GM23338 (cell line): ENCODE measurements at regions not wholly inside any gene's neighbourhood (a gene's known extent, or its start where the extent isn't known, plus 50 kb on each side); places are given as distances from the start of the nearest gene placed in this dataset.

ENCODE experiments used
- ATAC-seq: fragments of 200-7000 bp; cut with Tn5 transposase; 3 replicates; pipeline ENCODE4 v1.9.1; 2020
- DNase-seq: peaks from one replicate; pipeline ENCODE4 v3.0.0-alpha.2; 2015; ENCODE audit warnings: low spot score
- H2AFZ ChIP-seq: fragments of 200-600 bp; sonication (generic); 2 replicates; pipeline ENCODE4 v1.8.0; 2016; ENCODE audit warnings: antibody characterized with exemption, mild to moderate bottlenecking, moderate library complexity
- H3F3A ChIP-seq: fragments of 200-600 bp; sonication (generic); replicated peaks from 2 replicates; pipeline ENCODE4 v1.8.0; 2017; ENCODE audit warnings: antibody characterized with exemption, mixed run types, low read depth
- H3K27ac ChIP-seq: fragments of 200-600 bp; sonication (generic); 2 replicates; pipeline ENCODE4 v1.6.1; 2016; ENCODE audit warnings: low read depth
- H3K27me3 ChIP-seq: fragments of 200-600 bp; sonication (generic); 2 replicates; pipeline ENCODE4 v1.8.0; 2016; ENCODE audit warnings: mild to moderate bottlenecking, mixed run types, moderate library complexity; ENCODE audit not compliant: insufficient read depth
- H3K36me3 ChIP-seq: fragments of 200-600 bp; sonication (generic); 2 replicates; pipeline ENCODE4 v1.8.0; 2016; ENCODE audit warnings: mild to moderate bottlenecking; ENCODE audit not compliant: insufficient read depth
- H3K4me1 ChIP-seq: fragments of 200-600 bp; sonication (generic); 2 replicates; pipeline ENCODE4 v1.8.0; 2016; ENCODE audit warnings: mild to moderate bottlenecking, moderate library complexity; ENCODE audit not compliant: insufficient read depth
- H3K4me2 ChIP-seq: fragments of 200-600 bp; sonication (generic); 2 replicates; pipeline ENCODE4 v1.7.1; 2017; ENCODE audit warnings: mixed run types
- H3K4me3 ChIP-seq: fragments of 200-600 bp; sonication (generic); 2 replicates; pipeline ENCODE4 v1.6.1; 2016; ENCODE audit warnings: mixed run types
- H3K79me2 ChIP-seq: fragments of 200-600 bp; sonication (generic); replicated peaks from 2 replicates; pipeline ENCODE4 v1.8.0; 2017; ENCODE audit warnings: mild to moderate bottlenecking; ENCODE audit not compliant: insufficient read depth
- H3K9me2 ChIP-seq: fragments of 200-600 bp; sonication (generic); 2 replicates; pipeline ENCODE4 v1.8.0; 2017; ENCODE audit not compliant: insufficient read depth
- H4K20me1 ChIP-seq: fragments of 200-600 bp; sonication (generic); replicated peaks from 2 replicates; pipeline ENCODE4 v1.8.0; 2017; ENCODE audit warnings: mild to moderate bottlenecking; ENCODE audit not compliant: insufficient read depth
- H3K27ac Mint-ChIP-seq: 2 replicates; pipeline ENCODE4 v1.8.0; 2020; ENCODE audit warnings: inconsistent platforms, mild to moderate bottlenecking, moderate library complexity, mixed read lengths
- H3K27me3 Mint-ChIP-seq: 3 replicates; pipeline ENCODE4 v1.8.0; 2022; ENCODE audit warnings: low read depth, mild to moderate bottlenecking, moderate library complexity, mixed read lengths, inconsistent platforms; ENCODE audit not compliant: insufficient read depth, poor library complexity
- H3K36me3 Mint-ChIP-seq: 3 replicates; pipeline ENCODE4 v1.8.0; 2021; ENCODE audit warnings: low read depth, mild to moderate bottlenecking, inconsistent platforms, moderate library complexity, mixed read lengths
- H3K4me1 Mint-ChIP-seq: 3 replicates; pipeline ENCODE4 v1.8.0; 2020; ENCODE audit warnings: mild to moderate bottlenecking, inconsistent platforms, mixed read lengths
- H3K4me3 Mint-ChIP-seq: 3 replicates; pipeline ENCODE4 v1.8.0; 2021; ENCODE audit warnings: moderate library complexity, mild to moderate bottlenecking, inconsistent platforms, mixed read lengths
- H3K9me3 Mint-ChIP-seq: 3 replicates; pipeline ENCODE4 v1.8.0; 2020; ENCODE audit warnings: moderate library complexity, mild to moderate bottlenecking, inconsistent platforms, mixed read lengths
- CREB1 ChIP-seq: fragments of 250-450 bp; sonication (Bioruptor Pico); IDR thresholded peaks from 2 replicates; pipeline ENCODE4 v1.5.0; 2020; ENCODE audit warnings: low read depth, mild to moderate bottlenecking, moderate library complexity
- EZH2phosphoT487 ChIP-seq: fragments of 200-600 bp; sonication (generic); IDR thresholded peaks from one replicate; pipeline ENCODE4 v1.8.1; 2018; ENCODE audit warnings: antibody characterized with exemption; ENCODE audit not compliant: unreplicated experiment
- JUNB ChIP-seq: IDR thresholded peaks from one replicate; pipeline ENCODE4 v1.6.1; 2016; ENCODE audit warnings: antibody characterized with exemption; ENCODE audit not compliant: unreplicated experiment
- TF ChIP-seq, protein P1 (sequence below), 2 experiments: fragments of 200-600 bp in 1 of 2; sonication (generic) in 1 of 2; conservative IDR thresholded peaks; 2 replicates each; pipeline versions ENCODE4 v1.5.1 to v1.6.1; 2016 to 2017; ENCODE audit warnings: antibody characterized with exemption in 2 of 2, low read depth in 2 of 2, mild to moderate bottlenecking in 2 of 2, moderate library complexity in 1 of 2
- TF ChIP-seq, protein P2 (sequence below): IDR thresholded peaks from 2 replicates; pipeline ENCODE4 v1.6.1; 2016; ENCODE audit warnings: antibody characterized with exemption
- TF ChIP-seq, protein P3 (sequence below): fragments of 250-450 bp; sonication (Bioruptor Pico); IDR thresholded peaks from 2 replicates; pipeline ENCODE4 v1.5.0; 2020; ENCODE audit warnings: mild to moderate bottlenecking, moderate library complexity

DNA sequence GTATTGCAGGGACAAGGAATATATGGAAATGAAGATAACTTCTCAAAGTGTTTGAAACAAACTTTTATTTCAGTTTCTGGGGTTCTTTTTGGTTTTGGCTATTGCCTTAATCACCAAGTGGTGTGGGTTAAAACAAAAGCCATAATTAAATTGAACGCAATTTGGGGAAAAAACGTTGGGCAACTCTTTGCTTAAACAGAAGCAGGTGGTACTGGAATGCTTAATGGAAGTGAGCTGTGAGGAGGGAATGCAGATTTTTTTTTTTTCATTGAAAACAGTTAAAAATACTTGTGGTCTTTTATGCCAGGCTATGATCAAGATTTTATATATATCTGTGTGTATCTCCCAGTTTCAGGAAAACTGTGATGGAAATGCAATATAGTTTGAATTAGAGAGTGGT, 195.7 kb upstream of the TUT7 start:
- Histone ChIP-seq H3F3A (no peaks in the 10 kb centered on the region), H4K20me1 (no peaks in the 10 kb centered on the region), H3K36me3 (no peaks in the 10 kb centered on the region), H3K9me2 (peaks cover 25% of the 10 kb centered on the region), H3K27ac (no peak overlapping the region), H3K4me1 (peaks cover 23% of the 10 kb centered on the region), H3K4me3 (no peak overlapping the region), H2AFZ (no peak overlapping the region), H3K79me2 (no peaks in the 10 kb centered on the region), H3K4me2 (no peak overlapping the region), H3K27me3 (no peaks in the 10 kb centered on the region)
- no peaks in the 10 kb centered on the region; the same call in 2 of the 3 replicates for H3K9me3 Mint-ChIP-seq
- H3K4me3 Mint-ChIP-seq, result no peak overlapping the region
- peaks cover 34% of the 10 kb centered on the region for H3K4me1 Mint-ChIP-seq
- no peak overlapping the region for H3K27ac Mint-ChIP-seq
- no peak for DNase-seq
- no peak for TF ChIP-seq JUNB
- TF ChIP-seq, protein P1, sequence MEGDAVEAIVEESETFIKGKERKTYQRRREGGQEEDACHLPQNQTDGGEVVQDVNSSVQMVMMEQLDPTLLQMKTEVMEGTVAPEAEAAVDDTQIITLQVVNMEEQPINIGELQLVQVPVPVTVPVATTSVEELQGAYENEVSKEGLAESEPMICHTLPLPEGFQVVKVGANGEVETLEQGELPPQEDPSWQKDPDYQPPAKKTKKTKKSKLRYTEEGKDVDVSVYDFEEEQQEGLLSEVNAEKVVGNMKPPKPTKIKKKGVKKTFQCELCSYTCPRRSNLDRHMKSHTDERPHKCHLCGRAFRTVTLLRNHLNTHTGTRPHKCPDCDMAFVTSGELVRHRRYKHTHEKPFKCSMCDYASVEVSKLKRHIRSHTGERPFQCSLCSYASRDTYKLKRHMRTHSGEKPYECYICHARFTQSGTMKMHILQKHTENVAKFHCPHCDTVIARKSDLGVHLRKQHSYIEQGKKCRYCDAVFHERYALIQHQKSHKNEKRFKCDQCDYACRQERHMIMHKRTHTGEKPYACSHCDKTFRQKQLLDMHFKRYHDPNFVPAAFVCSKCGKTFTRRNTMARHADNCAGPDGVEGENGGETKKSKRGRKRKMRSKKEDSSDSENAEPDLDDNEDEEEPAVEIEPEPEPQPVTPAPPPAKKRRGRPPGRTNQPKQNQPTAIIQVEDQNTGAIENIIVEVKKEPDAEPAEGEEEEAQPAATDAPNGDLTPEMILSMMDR (conservative IDR thresholded peaks at IDR 0.05; ENCODE audit: low read depth in 2 of 2), result no peak
- TF ChIP-seq, protein P2, sequence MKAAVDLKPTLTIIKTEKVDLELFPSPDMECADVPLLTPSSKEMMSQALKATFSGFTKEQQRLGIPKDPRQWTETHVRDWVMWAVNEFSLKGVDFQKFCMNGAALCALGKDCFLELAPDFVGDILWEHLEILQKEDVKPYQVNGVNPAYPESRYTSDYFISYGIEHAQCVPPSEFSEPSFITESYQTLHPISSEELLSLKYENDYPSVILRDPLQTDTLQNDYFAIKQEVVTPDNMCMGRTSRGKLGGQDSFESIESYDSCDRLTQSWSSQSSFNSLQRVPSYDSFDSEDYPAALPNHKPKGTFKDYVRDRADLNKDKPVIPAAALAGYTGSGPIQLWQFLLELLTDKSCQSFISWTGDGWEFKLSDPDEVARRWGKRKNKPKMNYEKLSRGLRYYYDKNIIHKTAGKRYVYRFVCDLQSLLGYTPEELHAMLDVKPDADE, result no peak
- no peak for ATAC-seq
- H3K36me3 Mint-ChIP-seq, result no peaks in the 10 kb centered on the region
- H3K27me3 Mint-ChIP-seq, result peaks cover 2% of the 10 kb centered on the region

DNA sequence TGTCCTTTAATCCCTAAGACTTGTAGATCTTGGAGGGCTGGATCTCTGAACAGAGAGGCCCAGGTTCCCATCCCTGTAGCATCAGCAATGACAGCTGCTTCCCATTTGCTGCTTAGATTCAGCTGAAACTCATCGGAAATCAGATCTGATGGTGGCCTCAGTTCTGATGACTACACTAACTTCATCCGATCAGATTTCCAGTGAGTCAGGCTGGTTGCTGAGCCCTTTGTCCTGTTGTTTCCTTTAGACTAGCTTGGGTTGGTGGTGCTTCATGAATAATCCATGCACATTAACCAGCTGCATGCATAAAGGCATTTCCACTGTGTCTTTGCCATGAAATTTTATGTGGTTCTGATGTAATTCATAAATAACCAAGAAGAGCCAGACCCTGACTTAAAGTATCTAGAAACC, 195.2 kb upstream of the TUT7 start:
- TF ChIP-seq, protein P2, result no peak
- TF ChIP-seq CREB1 (CRISPR knock-in tag) (no peak), EZH2phosphoT487 (no peak), JUNB (no peak)
- Mint-ChIP-seq H3K27me3 (peaks cover 2% of the 10 kb centered on the region), H3K27ac (no peak overlapping the region), H3K4me3 (no peak overlapping the region), H3K36me3 (no peaks in the 10 kb centered on the region), H3K9me3 (no peaks in the 10 kb centered on the region; the same call in 2 of the 3 replicates), H3K4me1 (peaks cover 37% of the 10 kb centered on the region)
- Histone ChIP-seq H3K36me3 (no peaks in the 10 kb centered on the region), H3K4me3 (no peak overlapping the region), H3K9me2 (peaks cover 25% of the 10 kb centered on the region), H3K79me2 (no peaks in the 10 kb centered on the region), H3K4me1 (peaks cover 28% of the 10 kb centered on the region), H4K20me1 (no peaks in the 10 kb centered on the region), H3K27ac (no peak overlapping the region), H3K4me2 (no peak overlapping the region), H3K27me3 (no peaks in the 10 kb centered on the region), H3F3A (no peaks in the 10 kb centered on the region), H2AFZ (0 out of 2 replicates have a peak overlapping the region, but pooled peaks have one; percentile 9)
- DNase-seq, result no peak
- no peak for ATAC-seq

DNA sequence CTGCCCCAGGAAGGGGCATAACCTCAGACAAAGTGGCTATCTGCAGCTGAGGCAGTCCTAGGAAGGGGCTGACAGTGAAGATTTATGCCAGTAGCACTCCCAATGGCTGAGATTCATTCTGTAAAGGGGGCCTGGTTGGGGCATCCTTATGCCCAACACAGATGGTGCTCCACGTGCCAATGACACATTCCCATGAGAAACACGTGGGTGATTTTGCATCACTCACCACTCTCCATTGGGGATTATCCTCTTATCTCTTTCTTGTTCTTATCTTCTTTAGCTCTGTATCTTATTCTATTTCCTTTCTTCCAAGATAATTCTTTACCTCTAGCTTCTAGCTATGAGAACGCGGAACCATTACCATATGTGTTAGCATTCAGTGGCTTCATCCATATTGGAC, 194.0 kb upstream of the TUT7 start:
- no peak overlapping the region for H3K4me2 ChIP-seq
- H3K4me1 ChIP-seq, result peaks cover 30% of the 10 kb centered on the region
- Mint-ChIP-seq H3K27me3 (peaks cover 2% of the 10 kb centered on the region), H3K27ac (no peak overlapping the region), H3K4me1 (peaks cover 37% of the 10 kb centered on the region), H3K9me3 (no peaks in the 10 kb centered on the region; the same call in 2 of the 3 replicates), H3K36me3 (no peaks in the 10 kb centered on the region), H3K4me3 (no peak overlapping the region)
- no peak for ATAC-seq
- H2AFZ ChIP-seq, result no peak overlapping the region
- no peak for DNase-seq
- H4K20me1 ChIP-seq, result no peaks in the 10 kb centered on the region
- H3K27me3 ChIP-seq, result no peaks in the 10 kb centered on the region
- H3K36me3 ChIP-seq, result no peaks in the 10 kb centered on the region
- H3K27ac ChIP-seq, result no peak overlapping the region
- H3F3A ChIP-seq, result no peaks in the 10 kb centered on the region
- H3K9me2 ChIP-seq, result peaks cover 25% of the 10 kb centered on the region
- H3K79me2 ChIP-seq, result no peaks in the 10 kb centered on the region
- no peak overlapping the region for H3K4me3 ChIP-seq
- TF ChIP-seq, protein P3, sequence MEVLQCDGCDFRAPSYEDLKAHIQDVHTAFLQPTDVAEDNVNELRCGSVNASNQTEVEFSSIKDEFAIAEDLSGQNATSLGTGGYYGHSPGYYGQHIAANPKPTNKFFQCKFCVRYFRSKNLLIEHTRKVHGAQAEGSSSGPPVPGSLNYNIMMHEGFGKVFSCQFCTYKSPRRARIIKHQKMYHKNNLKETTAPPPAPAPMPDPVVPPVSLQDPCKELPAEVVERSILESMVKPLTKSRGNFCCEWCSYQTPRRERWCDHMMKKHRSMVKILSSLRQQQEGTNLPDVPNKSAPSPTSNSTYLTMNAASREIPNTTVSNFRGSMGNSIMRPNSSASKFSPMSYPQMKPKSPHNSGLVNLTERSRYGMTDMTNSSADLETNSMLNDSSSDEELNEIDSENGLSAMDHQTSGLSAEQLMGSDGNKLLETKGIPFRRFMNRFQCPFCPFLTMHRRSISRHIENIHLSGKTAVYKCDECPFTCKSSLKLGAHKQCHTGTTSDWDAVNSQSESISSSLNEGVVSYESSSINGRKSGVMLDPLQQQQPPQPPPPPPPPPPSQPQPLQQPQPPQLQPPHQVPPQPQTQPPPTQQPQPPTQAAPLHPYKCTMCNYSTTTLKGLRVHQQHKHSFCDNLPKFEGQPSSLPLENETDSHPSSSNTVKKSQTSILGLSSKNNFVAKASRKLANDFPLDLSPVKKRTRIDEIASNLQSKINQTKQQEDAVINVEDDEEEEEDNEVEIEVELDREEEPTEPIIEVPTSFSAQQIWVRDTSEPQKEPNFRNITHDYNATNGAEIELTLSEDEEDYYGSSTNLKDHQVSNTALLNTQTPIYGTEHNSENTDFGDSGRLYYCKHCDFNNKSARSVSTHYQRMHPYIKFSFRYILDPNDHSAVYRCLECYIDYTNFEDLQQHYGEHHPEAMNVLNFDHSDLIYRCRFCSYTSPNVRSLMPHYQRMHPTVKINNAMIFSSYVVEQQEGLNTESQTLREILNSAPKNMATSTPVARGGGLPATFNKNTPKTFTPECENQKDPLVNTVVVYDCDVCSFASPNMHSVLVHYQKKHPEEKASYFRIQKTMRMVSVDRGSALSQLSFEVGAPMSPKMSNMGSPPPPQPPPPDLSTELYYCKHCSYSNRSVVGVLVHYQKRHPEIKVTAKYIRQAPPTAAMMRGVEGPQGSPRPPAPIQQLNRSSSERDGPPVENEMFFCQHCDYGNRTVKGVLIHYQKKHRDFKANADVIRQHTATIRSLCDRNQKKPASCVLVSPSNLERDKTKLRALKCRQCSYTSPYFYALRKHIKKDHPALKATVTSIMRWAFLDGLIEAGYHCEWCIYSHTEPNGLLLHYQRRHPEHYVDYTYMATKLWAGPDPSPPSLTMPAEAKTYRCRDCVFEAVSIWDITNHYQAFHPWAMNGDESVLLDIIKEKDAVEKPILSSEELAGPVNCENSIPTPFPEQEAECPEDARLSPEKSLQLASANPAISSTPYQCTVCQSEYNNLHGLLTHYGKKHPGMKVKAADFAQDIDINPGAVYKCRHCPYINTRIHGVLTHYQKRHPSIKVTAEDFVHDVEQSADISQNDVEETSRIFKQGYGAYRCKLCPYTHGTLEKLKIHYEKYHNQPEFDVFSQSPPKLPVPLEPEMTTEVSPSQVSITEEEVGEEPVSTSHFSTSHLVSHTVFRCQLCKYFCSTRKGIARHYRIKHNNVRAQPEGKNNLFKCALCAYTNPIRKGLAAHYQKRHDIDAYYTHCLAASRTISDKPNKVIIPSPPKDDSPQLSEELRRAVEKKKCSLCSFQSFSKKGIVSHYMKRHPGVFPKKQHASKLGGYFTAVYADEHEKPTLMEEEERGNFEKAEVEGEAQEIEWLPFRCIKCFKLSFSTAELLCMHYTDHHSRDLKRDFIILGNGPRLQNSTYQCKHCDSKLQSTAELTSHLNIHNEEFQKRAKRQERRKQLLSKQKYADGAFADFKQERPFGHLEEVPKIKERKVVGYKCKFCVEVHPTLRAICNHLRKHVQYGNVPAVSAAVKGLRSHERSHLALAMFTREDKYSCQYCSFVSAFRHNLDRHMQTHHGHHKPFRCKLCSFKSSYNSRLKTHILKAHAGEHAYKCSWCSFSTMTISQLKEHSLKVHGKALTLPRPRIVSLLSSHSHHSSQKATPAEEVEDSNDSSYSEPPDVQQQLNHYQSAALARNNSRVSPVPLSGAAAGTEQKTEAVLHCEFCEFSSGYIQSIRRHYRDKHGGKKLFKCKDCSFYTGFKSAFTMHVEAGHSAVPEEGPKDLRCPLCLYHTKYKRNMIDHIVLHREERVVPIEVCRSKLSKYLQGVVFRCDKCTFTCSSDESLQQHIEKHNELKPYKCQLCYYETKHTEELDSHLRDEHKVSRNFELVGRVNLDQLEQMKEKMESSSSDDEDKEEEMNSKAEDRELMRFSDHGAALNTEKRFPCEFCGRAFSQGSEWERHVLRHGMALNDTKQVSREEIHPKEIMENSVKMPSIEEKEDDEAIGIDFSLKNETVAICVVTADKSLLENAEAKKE (CRISPR knock-in tag), result no peak
